T-cell (primary cell): ENCODE measurements at regions not wholly inside any gene's neighbourhood (a gene's known extent, or its start where the extent isn't known, plus 50 kb on each side); places are given as distances from the start of the nearest gene placed in this dataset.

Experiments used
- ATAC-seq, 4 experiments: fragments of 200-7000 bp in 3 of 4; fragments of 150-1000 bp in 1 of 4; cut with Tn5 transposase; replicated peaks in 1 of 4; 1 replicate in 3 of 4; 2 replicates in 1 of 4; pipeline ENCODE4 v1.10.0; 2021; ENCODE audit warnings: moderate library complexity in 3 of 4, mild to moderate bottlenecking in 2 of 4, moderate number of reproducible peaks in 1 of 4
- CTCF ChIA-PET, 2 donors: fragments of 300-600 bp; sonication (Branson Sonifier 250); formaldehyde crosslinking; loops; one replicate each; lab custom pipeline; 2022; ENCODE audit warnings: antibody characterized with exemption in 2 of 2; lab: Charles Lee
- POLR2A ChIA-PET, 2 donors: fragments of 300-600 bp; sonication (Branson Sonifier 250); formaldehyde crosslinking; loops; one replicate each; lab custom pipeline; 2022; ENCODE audit warnings: antibody characterized with exemption in 2 of 2; lab: Charles Lee
- DNase-seq, 35 experiments: peaks; one replicate each; pipeline versions ENCODE4 v3.0.0 to v3.0.0-alpha.2; 2013 to 2023
- H3K27ac ChIP-seq: one replicate; pipeline ENCODE4 v1.5.1; 2013; ENCODE audit warnings: low read length
- H3K27me3 ChIP-seq, 2 experiments: replicated peaks in 1 of 2; 1 replicate in 1 of 2; 2 replicates in 1 of 2; pipeline versions ENCODE4 v1.6.1 to v1.7.0; 2013; ENCODE audit warnings: low read length in 1 of 2, mixed read lengths in 1 of 2; ENCODE audit not compliant: control insufficient read depth in 2 of 2, insufficient read depth in 2 of 2; ENCODE audit errors: extremely low read depth in 1 of 2
- H3K36me3 ChIP-seq, 2 donors: 1 replicate in 1 of 2; 2 replicates in 1 of 2; pipeline versions ENCODE4 v1.6.1 to v1.7.0; 2013; ENCODE audit warnings: low read length in 1 of 2; ENCODE audit not compliant: control insufficient read depth in 2 of 2, insufficient read depth in 1 of 2; ENCODE audit errors: extremely low read depth in 1 of 2
- H3K4me1 ChIP-seq, 2 experiments: 1 replicate in 1 of 2; 2 replicates in 1 of 2; pipeline versions ENCODE4 v1.6.1 to v1.7.0; 2013; ENCODE audit warnings: low read length in 2 of 2, mixed read lengths in 1 of 2; ENCODE audit not compliant: insufficient read depth in 2 of 2, control insufficient read depth in 1 of 2; ENCODE audit errors: extremely low read depth in 1 of 2
- H3K4me3 ChIP-seq, 2 donors: 1 replicate in 1 of 2; 2 replicates in 1 of 2; pipeline versions ENCODE4 v1.5.1 to v1.7.0; 2013; ENCODE audit warnings: mild to moderate bottlenecking in 2 of 2, low read length in 1 of 2, moderate library complexity in 1 of 2; ENCODE audit not compliant: control insufficient read depth in 1 of 2; ENCODE audit errors: extremely low read depth in 1 of 2
- H3K9me3 ChIP-seq: 2 replicates; pipeline ENCODE4 v1.7.0; 2013
- H3K27ac Mint-ChIP-seq, 2 donors: one replicate each; pipeline ENCODE4 v1.8.0; 2020 to 2021; ENCODE audit warnings: mild to moderate bottlenecking in 2 of 2, mixed read lengths in 2 of 2
- H3K27me3 Mint-ChIP-seq, 2 donors: one replicate each; pipeline ENCODE4 v1.8.0; 2021 to 2022; ENCODE audit warnings: mixed read lengths in 2 of 2
- H3K36me3 Mint-ChIP-seq: one replicate; pipeline ENCODE4 v1.8.0; 2021; ENCODE audit warnings: mixed read lengths
- H3K4me1 Mint-ChIP-seq, 3 donors: one replicate each; pipeline ENCODE4 v1.8.0; 2020 to 2022; ENCODE audit warnings: mixed read lengths in 3 of 3, mild to moderate bottlenecking in 1 of 3
- H3K4me3 Mint-ChIP-seq, 3 donors: one replicate each; pipeline ENCODE4 v1.8.0; 2020 to 2022; ENCODE audit warnings: mild to moderate bottlenecking in 3 of 3, mixed read lengths in 3 of 3, moderate library complexity in 3 of 3
- H3K9me3 Mint-ChIP-seq, 3 donors: one replicate each; pipeline ENCODE4 v1.8.0; 2020 to 2022; ENCODE audit warnings: mixed read lengths in 3 of 3
- WGBS: methylation state at CpG from one replicate; pipeline ENCODE4 v1.1.5; 2013; ENCODE audit warnings: missing lambda C conversion rate; ENCODE audit not compliant: insufficient coverage; 5-methylcytosine and 5-hydroxymethylcytosine counted together

- DNase-seq, result no peak
- CTCF ChIA-PET, result interaction anchor here in 1 of 2 donors (0.6 kb wide), 1 partner anchor 1236 kb away, joined by 3 read pairs; no protein-coding TSS in a partner anchor
- POLR2A ChIA-PET, result no interaction called here
- Mint-ChIP-seq H3K27ac (no peak overlapping the region), H3K4me3 (no peak overlapping the region), H3K4me1 (no peaks in the 10 kb centered on the region), H3K27me3 (no peaks in the 10 kb centered on the region), H3K9me3 (peaks cover 3 to 8% (median 5%) of the 10 kb centered on the region in 3 donors), H3K36me3 (no peaks in the 10 kb centered on the region)
- no peak for ATAC-seq
- Histone ChIP-seq H3K4me1 (no peaks in the 10 kb centered on the region), H3K4me3 (no peak overlapping the region), H3K27ac (no peak overlapping the region), H3K27me3 (no peaks in the 10 kb centered on the region), H3K9me3 (no peaks in the 10 kb centered on the region), H3K36me3 (no peaks in the 10 kb centered on the region)
- WGBS, result 42% methylated on average over 1 of the region's 3 CpGs
Observed at GRCh38 chr1:177569476-177569875, 398.7 kb downstream of the BRINP2 start.

- Mint-ChIP-seq H3K4me1 (no peaks in the 10 kb centered on the region), H3K4me3 (no peak overlapping the region), H3K9me3 (peaks cover 3 to 8% (median 5%) of the 10 kb centered on the region in 3 donors), H3K36me3 (no peaks in the 10 kb centered on the region), H3K27me3 (no peaks in the 10 kb centered on the region), H3K27ac (no peak overlapping the region)
- no peak for ATAC-seq
- Histone ChIP-seq H3K9me3 (no peaks in the 10 kb centered on the region), H3K27me3 (no peaks in the 10 kb centered on the region), H3K36me3 (no peaks in the 10 kb centered on the region), H3K27ac (no peak overlapping the region), H3K4me1 (no peaks in the 10 kb centered on the region), H3K4me3 (no peak overlapping the region)
- POLR2A ChIA-PET, result interaction anchor here in 1 of 2 donors (0.6 kb wide), 1 partner anchor 1601 kb away, joined by 3 read pairs; no protein-coding TSS in a partner anchor
- CTCF ChIA-PET, result no interaction called here
- WGBS, result 80% methylated on average over 1 of the region's 4 CpGs
- DNase-seq, result no peak
Observed at GRCh38 chr1:177568622-177569021, 397.9 kb downstream of the BRINP2 start.

- H3K27ac ChIP-seq, result no peak overlapping the region
- H3K4me3 Mint-ChIP-seq, result no peak overlapping the region
- no peaks in the 10 kb centered on the region for H3K27me3 Mint-ChIP-seq
- no peak overlapping the region for H3K27ac Mint-ChIP-seq
- peaks cover 3 to 8% (median 4%) of the 10 kb centered on the region in 3 donors for H3K9me3 Mint-ChIP-seq
- no peaks in the 10 kb centered on the region for H3K36me3 ChIP-seq
- no peaks in the 10 kb centered on the region for H3K36me3 Mint-ChIP-seq
- H3K4me1 Mint-ChIP-seq, result no peaks in the 10 kb centered on the region
- no peaks in the 10 kb centered on the region for H3K27me3 ChIP-seq
- POLR2A ChIA-PET, result no interaction called here
- CTCF ChIA-PET, result no interaction called here
- DNase-seq, result no peak
- H3K4me1 ChIP-seq, result no peaks in the 10 kb centered on the region
- ATAC-seq, result no peak
- H3K9me3 ChIP-seq, result no peaks in the 10 kb centered on the region
- no peak overlapping the region for H3K4me3 ChIP-seq
- WGBS, result 100% methylated on average over 1 of the region's 1 CpG
Observed at GRCh38 chr1:177567393-177567792, 396.6 kb downstream of the BRINP2 start.

GRCh38 chr1:177566495-177566894 lies 395.7 kb downstream of the BRINP2 start:
- Mint-ChIP-seq H3K36me3 (no peaks in the 10 kb centered on the region), H3K9me3 (peaks cover 7 to 14% (median 9%) of the 10 kb centered on the region in 3 donors), H3K4me3 (no peak overlapping the region), H3K4me1 (no peaks in the 10 kb centered on the region), H3K27me3 (no peaks in the 10 kb centered on the region), H3K27ac (no peak overlapping the region)
- H3K27me3 ChIP-seq, result no peaks in the 10 kb centered on the region
- ChIA-PET POLR2A (no interaction called here), CTCF (no interaction called here)
- WGBS, result 0% methylated on average over 1 of the region's 3 CpGs
- H3K27ac ChIP-seq, result no peak overlapping the region
- no peak for DNase-seq
- no peaks in the 10 kb centered on the region for H3K9me3 ChIP-seq
- H3K4me1 ChIP-seq, result no peaks in the 10 kb centered on the region
- ATAC-seq, result no peak
- no peaks in the 10 kb centered on the region for H3K36me3 ChIP-seq
- H3K4me3 ChIP-seq, result no peak overlapping the region

GRCh38 chr1:177561436-177561835 lies 390.7 kb downstream of the BRINP2 start:
- H3K9me3 ChIP-seq, result no peaks in the 10 kb centered on the region
- no peaks in the 10 kb centered on the region for H3K27me3 Mint-ChIP-seq
- H3K4me3 ChIP-seq, result no peak overlapping the region
- H3K27ac Mint-ChIP-seq, result no peak overlapping the region
- H3K27ac ChIP-seq, result no peak overlapping the region
- peaks cover 23 to 48% (median 36%) of the 10 kb centered on the region in 3 donors for H3K9me3 Mint-ChIP-seq
- H3K27me3 ChIP-seq, result no peaks in the 10 kb centered on the region
- no peaks in the 10 kb centered on the region for H3K36me3 Mint-ChIP-seq
- WGBS, result no CpG with 5 or more reads among the region's 1 CpG
- no peaks in the 10 kb centered on the region for H3K4me1 Mint-ChIP-seq
- no peaks in the 10 kb centered on the region for H3K36me3 ChIP-seq
- DNase-seq (no peak), ATAC-seq (no peak)
- H3K4me1 ChIP-seq, result no peaks in the 10 kb centered on the region
- ChIA-PET POLR2A (no interaction called here), CTCF (no interaction called here)
- no peak overlapping the region for H3K4me3 Mint-ChIP-seq

GRCh38 chr1:177558372-177558771 lies 387.6 kb downstream of the BRINP2 start:
- no CpG with 5 or more reads among the region's 1 CpG for WGBS
- peaks cover 38 to 68% (median 45%) of the 10 kb centered on the region in 3 donors for H3K9me3 Mint-ChIP-seq
- Histone ChIP-seq H3K4me1 (no peaks in the 10 kb centered on the region), H3K27me3 (no peaks in the 10 kb centered on the region), H3K27ac (no peak overlapping the region), H3K9me3 (no peaks in the 10 kb centered on the region), H3K36me3 (no peaks in the 10 kb centered on the region), H3K4me3 (no peak overlapping the region)
- ChIA-PET POLR2A (no interaction called here), CTCF (no interaction called here)
- H3K36me3 Mint-ChIP-seq, result no peaks in the 10 kb centered on the region
- H3K4me3 Mint-ChIP-seq, result no peak overlapping the region
- no peaks in the 10 kb centered on the region for H3K4me1 Mint-ChIP-seq
- no peaks in the 10 kb centered on the region for H3K27me3 Mint-ChIP-seq
- no peak overlapping the region for H3K27ac Mint-ChIP-seq
- no peak for ATAC-seq
- DNase-seq, result no peak

- no peaks in the 10 kb centered on the region for H3K9me3 ChIP-seq
- H3K27me3 Mint-ChIP-seq, result no peaks in the 10 kb centered on the region
- POLR2A ChIA-PET, result no interaction called here
- CTCF ChIA-PET, result no interaction called here
- no peaks in the 10 kb centered on the region for H3K4me1 ChIP-seq
- H3K36me3 ChIP-seq, result no peaks in the 10 kb centered on the region
- DNase-seq (no peak), ATAC-seq (no peak)
- H3K4me3 ChIP-seq, result no peak overlapping the region
- H3K4me3 Mint-ChIP-seq, result no peak overlapping the region
- 43% methylated on average over 1 of the region's 1 CpG for WGBS
- no peaks in the 10 kb centered on the region for H3K4me1 Mint-ChIP-seq
- no peak overlapping the region for H3K27ac ChIP-seq
- no peaks in the 10 kb centered on the region for H3K27me3 ChIP-seq
- H3K9me3 Mint-ChIP-seq, result peaks cover 39 to 65% (median 39%) of the 10 kb centered on the region in 3 donors
- no peak overlapping the region for H3K27ac Mint-ChIP-seq
- no peaks in the 10 kb centered on the region for H3K36me3 Mint-ChIP-seq
Observed at GRCh38 chr1:177556163-177556562, 385.4 kb downstream of the BRINP2 start.
